HG03378 (cell line): ENCODE measurements at regions not wholly inside any gene's neighbourhood (a gene's known extent, or its start where the extent isn't known, plus 50 kb on each side); places are given as distances from the start of the nearest gene placed in this dataset.
"Not testable (repeated sequence)": the region's sequence is repeated elsewhere in the genome, so short reads cannot be mapped to it uniquely, and the experiment has no call there.

Experiments used
- ATAC-seq: cut with Tn5 transposase; IDR thresholded peaks from one replicate; pipeline ENCODE4 v1.9.1; 2021; ENCODE audit warnings: mild to moderate bottlenecking, moderate library complexity; ENCODE audit not compliant: unreplicated experiment

DNA sequence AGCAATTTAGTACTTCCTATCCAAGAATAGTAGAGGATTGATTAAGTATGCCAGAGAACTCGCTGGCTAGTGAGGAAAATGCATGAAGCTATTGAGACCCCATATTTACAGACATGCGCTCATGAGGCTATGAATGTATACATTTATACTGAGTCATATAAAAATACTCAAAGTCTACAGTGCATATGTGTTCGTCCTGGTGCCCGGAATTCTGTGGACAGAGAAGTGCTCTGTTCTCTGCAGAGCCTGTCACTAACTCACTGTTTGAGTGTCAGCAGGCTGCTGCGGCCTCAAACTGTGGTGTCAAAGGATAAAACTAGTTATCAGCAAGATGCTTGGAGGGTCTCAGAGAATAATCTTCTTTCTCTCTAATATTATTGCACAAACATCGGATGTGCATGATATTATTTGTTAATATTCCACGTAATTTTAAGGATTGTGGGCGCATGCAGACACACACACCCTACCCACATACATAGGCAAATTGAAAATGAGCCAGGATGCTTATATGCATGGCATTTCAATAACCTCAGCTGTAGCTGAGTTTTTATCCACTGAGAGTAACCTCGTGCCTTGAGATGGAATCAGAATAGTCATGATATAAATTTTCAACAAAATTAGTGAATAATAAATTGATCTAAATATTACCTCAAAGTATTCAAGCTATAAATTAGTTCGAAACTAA lies 50.0 kb upstream of the TSC22D2 start:
- no peak for ATAC-seq

DNA sequence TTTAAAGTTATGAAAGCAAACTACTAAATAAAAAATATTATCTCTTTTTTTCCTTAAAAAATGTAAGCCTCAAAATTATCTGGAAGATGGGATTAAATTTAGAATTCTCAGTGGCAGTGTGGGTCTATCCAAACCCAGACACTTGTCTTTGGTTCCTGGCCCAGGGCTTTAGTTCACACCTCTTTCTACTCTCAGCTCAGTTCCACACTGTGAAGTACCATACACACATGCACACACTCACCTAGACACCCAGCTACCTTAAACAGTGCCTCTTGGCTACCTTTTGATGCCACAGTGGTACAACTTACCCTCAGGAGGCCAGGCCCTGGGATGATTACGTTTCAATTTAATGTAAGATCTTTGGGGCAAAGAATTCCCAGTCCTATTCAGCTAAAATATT lies 51.0 kb upstream of the TSC22D2 start:
- ATAC-seq, result no peak

DNA sequence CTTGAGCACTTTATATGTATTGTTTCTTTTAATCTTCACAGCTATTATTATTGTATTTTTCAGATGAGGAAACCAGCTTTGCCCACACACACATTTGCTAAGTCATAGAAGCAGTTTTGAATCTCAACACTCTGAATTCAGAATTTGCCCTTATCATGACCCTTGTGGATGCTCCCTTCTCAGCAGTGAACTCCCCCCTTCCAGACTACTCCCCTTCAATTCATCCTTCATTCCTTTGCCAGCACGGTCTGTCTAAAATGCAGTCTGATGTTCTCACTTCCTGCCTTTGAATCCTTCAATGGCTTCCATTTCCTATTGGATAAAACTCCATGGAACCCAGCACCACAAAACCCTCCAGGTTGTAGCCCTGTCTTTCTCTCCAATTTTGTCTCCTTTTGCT lies 52.5 kb upstream of the TSC22D2 start:
- no peak for ATAC-seq

DNA sequence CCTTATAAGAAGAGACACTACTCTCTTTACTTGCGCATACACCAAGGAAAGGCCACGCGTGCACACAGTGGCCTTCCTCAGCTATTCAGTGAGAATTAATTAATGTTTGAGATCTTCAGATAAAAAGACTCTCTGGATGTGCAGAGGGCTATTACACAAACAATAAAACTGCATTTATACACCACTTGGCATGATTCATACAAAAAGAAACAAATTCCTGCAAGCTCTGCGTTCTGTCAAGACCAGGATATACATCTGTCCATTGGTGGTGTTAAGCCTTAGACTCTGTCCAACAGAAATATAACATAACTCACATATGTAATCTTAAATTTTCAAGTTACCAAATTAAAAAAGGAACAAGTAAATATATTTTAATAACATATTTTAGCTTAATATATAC lies 55.2 kb upstream of the TSC22D2 start:
- no peak for ATAC-seq

DNA sequence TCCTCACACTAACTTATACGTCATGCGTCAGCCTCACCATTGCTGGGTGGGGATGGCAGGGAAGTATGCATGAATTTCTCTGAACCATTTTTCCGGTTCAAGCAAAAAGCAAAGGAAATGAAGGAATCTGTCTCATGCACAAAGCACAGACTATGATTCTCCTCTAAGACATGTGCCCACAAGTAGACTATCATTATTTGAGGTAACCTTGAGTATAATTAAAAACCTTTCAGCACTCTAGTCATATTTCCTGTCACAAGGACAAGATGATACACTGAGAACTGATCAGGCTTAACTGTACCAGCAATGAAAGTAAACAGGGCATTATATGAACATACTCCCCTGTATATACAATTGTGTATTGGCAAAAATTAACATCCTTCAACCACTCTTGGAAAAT lies 56.7 kb upstream of the TSC22D2 start:
- ATAC-seq, result no peak

DNA sequence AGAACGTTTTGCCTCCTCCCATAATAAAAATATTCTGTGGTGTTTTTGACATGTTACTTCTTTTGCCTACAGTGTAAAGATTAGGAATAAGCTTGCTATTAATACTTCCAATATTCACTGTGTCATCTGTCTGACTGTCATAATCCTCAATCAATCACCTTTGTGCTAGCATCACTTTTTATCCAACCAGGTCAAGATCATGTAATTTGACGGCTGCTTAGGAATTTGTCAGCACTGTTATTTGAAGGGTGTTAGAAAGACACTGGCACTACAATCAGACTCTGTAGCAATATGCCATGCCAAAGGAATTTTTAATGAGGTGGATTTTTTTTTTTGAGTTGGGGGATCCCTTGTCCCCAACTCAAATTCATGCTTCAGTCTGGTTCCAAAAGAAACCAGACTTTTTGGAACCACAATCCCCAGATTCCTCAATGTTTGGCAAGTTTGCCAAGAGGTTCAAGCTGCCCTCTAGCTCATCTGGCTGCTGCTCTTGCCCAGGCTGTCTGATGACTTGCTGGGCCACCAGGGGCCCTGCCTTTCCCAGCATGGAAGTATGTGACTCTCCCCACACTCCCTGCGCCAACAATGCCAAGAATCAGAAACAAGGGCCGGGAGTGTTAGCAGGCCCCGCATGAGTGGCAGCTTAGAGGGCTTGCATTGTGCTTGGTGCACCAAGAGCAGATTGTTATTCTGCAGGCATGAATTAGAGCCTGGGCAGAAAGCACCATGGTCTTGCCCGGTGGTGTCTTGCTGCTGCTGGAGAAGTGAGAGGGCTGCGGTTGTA lies 58.6 kb upstream of the TSC22D2 start:
- ATAC-seq, result no peak

DNA sequence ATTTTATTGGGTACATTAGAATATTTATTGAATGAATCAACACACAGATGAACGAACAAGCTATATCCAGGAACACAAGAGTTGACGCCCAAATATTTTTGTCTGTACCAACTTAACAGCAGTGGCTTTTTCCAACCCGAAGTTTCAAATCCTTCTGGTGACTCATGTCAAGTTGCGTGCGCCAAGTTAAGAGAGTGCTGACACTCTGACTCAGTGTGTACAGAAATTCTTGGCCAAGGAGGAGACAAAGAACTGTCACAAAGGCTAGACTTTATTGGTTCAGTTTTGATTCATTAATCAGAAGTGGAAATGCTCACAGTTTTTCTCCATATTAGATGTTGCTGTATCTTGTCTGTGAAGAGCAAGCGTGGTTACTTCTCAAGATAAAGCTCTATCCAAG lies 59.6 kb upstream of the TSC22D2 start:
- ATAC-seq, result no peak

DNA sequence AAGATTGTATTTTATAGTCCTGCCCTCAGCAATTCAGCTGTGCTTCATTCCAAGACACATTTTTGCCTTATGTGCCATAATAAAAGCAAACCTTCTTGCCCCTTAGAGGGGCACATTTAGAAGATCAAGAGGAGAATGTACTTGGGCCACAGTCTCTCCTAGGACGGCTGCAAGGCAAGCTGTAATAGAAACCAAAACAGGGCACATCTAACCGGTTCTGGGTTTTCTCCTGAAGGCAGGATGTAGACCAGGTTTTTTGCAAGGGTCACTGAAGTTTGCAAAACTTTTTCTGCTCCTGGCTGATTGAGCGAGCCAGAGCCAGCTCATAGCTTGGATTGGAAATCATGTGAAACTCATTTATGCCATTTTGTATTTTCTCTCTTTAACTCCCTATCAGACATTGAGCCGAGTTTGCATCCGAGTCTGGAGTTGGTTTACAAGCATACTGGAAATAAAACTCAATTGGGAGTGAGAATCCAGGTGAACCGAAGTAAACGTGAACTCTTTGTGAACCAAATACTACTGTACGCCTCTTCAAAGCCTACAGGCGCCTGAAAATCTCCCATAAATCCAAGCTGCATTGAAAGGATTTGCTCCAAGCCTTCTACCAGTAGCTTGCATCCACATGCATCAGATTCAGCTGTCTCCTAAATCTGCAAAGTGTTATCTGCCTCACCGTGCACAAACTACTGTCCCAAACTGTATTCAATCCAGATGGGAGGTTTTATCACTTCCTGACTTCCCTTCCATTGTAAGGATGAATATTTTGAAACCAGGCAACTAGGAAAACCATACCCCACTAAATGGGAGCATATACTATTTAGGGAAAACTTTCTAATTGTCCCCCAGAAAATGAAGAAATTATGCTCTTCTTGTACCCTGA lies 60.9 kb upstream of the TSC22D2 start:
- ATAC-seq, result no peak

DNA sequence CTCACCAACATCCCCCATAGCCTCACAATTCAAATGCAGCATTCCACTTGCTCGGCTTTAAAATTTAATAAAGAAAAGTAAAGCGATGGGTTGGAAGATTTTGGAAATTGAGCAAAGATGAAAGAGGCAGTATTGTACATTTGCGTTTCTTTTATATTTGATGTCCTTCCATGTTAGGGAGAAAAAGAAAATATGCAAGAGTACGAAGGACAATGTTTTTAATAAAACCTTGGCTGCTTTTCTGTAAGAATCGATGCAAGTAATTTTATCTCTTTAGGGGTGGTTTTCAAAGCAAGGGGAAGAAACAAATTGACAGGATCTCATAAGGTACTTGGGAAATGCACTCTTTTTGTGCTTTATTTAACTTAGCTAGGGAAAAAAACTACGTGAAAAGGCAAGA lies 61.8 kb upstream of the TSC22D2 start:
- ATAC-seq, result no peak

DNA sequence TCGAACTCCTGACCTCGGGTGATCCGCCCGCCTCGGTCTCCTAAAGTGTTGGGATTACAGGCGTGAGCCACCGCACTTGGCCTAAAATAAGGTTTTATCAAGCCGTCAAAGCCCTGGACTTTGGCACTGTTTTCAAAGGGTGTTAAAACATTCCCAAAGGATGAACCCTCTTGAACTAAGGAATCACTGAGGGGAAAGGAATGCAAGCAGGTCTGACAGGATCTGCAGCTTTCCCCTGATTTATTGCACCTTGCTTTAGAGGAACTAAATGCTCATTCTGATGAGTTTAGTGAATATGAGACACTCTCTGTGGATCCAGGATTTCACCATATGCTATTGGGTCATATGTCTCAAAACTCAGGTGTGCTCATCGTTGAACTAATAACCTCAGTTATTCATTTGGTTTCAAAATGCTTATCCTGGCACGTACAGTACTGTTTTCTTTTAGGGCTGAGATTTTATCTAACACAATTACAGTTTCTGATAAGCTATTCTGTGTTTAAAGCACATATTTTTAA lies 63.0 kb upstream of the TSC22D2 start:
- no peak for ATAC-seq

DNA sequence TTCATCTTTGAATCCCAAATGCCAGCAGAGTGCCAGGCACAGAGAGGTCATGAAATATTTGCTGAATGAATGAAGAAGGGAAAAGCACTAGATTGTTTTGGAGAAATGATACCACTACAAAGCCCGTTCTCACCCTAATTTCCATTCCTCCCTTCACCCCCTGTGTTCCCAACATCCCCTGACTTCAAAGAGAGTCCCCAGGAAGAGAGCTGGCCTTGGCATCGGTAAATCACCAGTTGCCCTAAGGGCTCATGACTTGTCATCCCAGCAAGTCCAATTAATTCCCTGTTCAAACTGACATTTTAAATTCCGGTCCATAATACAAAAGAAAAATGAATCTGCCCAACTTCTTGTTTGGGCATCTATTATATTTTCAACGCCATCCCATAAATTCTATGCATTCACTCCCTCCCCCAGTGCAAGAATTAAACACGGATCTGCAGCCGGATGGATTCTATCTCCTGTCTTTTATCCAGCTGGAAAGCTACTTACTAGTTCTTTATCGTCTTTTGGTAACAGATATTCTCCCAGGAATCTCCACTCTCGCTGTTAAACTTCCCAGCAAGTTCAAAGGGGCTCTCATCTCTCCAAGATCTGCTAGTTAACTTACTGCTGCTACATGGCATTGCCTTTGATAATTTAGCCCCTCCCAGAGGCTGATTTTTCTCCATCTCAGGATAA lies 63.9 kb upstream of the TSC22D2 start:
- no peak for ATAC-seq

DNA sequence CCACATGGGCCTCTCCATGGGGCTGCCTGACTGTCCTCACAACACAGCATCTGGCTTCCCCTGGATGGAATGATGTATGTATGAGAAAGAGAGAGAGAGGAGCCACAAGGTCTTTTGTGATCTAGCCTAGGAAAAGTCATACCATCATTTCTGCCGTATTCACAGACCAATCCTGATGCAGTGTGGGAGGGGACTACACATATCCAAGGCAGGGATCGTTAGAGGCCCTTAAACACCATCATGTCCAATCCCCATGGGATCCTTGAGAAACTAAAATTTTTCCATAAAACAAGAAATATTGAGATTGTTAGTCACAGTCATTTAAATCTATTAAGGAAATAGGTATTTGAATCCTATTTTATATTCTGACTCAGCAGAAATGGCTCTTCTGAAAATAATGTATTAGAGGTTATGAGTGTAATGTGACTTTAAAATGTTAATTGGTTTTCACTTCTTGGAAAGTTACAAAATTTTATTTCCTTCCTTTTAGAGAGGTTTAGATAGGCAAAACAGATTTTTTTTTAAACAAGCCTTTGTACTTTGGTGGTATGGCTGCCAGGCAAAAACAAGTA lies 65.1 kb upstream of the TSC22D2 start:
- no peak for ATAC-seq

DNA sequence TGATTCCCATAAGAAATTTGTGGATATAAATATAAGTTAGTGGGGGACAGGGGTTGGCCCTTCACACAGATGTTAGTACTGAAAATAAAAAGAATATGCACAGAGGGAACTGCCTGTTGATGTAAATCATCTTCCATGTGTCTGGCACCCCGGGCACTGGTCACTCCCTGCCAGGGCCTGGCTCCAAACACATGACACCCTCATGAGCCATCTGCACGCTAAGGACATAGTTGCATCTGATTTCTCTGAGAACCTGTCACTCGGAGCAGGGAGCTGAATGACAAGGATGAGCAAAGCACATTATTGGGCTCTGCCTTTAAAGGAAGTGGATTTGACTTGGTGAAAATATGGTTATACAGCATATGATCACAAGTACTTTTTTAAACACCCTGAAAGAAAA lies 66.2 kb upstream of the TSC22D2 start:
- ATAC-seq, result no peak

DNA sequence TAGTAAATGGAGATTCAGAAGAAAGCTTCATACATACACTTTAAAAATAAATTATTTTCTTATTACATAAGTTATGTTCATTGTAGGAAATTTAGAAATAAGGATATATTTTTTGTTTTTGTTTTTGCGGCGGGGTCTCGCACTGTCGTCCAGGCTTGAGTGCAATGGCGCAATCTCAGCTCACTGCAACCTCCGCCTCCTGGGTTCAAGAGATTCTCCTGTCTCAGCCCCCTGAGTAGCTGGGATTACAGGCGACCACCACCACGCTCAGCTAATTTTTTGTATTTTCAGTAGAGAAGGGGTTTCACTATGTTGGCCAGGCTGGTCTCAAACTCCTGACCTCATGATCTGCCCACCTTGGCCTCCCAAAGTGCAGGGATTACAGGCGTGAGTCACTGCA lies 71.7 kb upstream of the TSC22D2 start:
- not testable (repeated sequence) for ATAC-seq

DNA sequence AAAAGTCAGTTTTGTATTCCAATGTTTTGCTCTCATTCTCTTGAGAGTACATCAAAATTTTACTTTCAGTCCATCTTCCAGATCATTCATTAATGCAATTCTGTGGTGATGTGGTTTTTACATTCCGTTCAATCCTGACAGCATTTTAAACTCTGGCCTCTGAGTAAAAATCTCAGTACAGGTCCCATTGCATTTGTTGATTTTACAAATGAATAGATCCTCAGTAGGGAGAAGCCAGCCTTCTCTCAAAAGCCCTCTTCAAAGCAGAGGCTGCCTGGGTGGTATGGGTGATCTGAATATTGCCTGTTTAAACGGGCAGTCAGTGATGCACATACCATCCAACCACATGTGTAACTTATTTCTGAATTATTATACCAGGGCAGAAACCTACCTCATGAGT lies 72.5 kb upstream of the TSC22D2 start:
- no peak for ATAC-seq

DNA sequence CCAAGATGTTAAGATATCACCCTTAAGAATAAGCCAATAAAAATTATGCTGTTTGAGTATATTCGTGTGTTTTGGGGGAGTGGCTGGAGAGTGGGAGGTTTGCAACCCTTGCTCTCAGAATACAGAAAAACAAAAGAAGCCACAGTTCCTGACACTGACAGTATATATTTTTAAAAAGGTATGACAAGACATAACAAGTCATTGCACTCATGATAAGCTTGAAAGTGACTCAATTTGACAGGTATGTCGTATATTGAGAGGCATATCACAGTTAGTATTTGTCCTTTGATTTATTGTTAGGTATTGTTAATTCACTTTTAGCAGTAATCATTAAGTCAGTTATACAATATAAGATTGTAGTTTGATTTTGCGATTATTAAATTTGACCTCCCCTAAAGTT lies 73.1 kb upstream of the TSC22D2 start:
- ATAC-seq, result no peak

DNA sequence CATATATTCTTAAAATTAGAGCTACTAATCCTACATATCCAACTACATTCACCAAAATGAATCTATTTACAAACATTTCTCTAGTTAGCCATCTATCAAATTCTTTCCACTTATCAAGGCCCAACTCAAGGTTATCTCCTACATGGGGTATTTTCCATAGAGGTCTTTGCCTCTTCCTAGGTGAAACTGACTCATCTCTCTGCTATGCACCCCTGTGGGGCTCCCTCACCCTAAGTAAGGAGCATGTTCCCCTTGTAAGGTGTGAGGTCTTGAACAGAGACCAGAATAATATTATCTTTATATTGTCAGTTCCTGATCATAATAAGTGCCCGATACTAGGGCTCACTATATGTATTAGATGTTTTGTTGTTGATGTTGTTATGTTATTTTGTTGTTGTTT lies 74.6 kb upstream of the TSC22D2 start:
- no peak for ATAC-seq

DNA sequence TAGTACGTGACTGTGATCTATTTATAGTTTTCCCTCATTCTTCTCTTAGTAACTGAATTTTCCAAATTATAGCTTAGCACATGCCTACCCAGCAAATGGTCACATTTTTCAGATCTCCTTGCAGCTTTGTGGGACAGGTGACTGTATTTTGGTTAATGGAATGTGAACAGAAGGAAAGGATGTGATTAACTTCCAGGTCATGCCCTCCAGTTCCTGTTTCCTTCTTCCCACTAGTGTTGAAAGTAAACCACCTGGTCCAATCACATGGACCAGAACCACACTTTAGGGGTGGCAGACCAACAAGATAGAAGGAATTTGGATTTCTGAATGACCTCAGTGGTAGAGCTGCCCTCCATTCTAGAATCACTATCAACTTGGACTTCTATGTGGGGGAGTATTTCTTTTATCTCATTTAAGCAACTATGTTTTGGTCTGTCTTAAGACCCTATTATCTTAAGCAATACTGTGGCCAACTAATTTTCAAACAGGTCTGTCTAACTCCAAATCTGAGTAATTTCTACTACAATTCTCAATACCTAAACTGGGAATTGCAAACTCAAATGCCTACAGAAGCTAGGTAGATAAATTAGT lies 76.0 kb upstream of the TSC22D2 start:
- ATAC-seq, result no peak

DNA sequence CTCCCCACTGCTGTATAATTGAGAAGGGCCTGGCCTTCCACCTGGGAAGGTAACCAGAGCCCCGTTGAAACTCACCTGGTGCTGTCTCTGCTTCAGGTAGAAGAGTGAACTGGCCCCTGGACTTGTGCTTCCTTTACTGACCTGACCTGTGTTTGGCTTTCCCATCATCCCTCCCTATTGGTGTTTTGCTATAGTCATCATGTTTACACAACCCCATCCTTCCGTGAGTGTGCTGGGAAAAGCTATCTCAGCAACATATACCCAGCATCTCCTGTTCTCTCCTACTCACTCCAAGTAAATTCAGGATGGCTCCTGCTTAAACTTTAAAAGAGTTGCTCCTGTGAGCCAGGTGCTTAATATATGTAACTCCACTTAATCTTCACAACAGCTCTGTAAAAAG lies 77.2 kb upstream of the TSC22D2 start:
- ATAC-seq, result no peak

DNA sequence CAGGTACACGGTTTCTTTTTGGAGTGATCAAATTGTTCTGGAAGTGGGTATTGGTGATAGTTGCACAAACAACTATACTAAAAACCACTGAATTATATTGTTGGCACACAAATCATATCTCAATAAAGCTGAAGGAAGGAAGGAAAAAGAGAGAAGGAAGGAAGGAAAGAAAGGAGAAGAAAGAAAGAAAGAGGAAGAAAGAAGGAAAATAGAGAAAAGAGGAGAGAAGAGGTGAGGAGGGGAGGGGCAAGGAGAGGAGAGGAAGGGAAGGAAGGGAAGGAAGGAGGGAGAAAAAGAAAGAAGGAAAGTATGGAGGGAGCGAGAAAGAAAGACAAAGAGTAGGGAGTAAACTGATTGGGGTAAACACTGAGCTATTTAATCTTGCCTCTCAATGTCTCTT lies 77.9 kb upstream of the TSC22D2 start:
- ATAC-seq, result no peak
